Tibial nerve (tissue), 4 donors: ENCODE measurements at regions not wholly inside any gene's neighbourhood (a gene's known extent, or its start where the extent isn't known, plus 50 kb on each side); places are given as distances from the start of the nearest gene placed in this dataset.

Experiments
- DNase-seq, 2 donors: peaks; one replicate each; pipeline ENCODE4 v3.0.0-alpha.2; 2019; ENCODE audit warnings: low spot score in 2 of 2
- H3K27ac ChIP-seq, 4 donors: fragments of 200-600 bp; sonication (generic) in 3 of 4; one replicate each; pipeline ENCODE4 v1.5.1; 2017 to 2019; ENCODE audit warnings: mild to moderate bottlenecking in 1 of 4
- H3K27me3 ChIP-seq, 2 donors: fragments of 200-600 bp; sonication (generic) in 1 of 2; one replicate each; pipeline versions ENCODE4 v1.5.1 to v1.6.0; 2017 to 2019
- H3K36me3 ChIP-seq, 3 donors: fragments of 200-600 bp; sonication (generic); one replicate each; pipeline ENCODE4 v1.5.1; 2018 to 2019
- H3K4me1 ChIP-seq, 4 donors: fragments of 200-600 bp; sonication (generic) in 3 of 4; one replicate each; pipeline ENCODE4 v1.5.1; 2017 to 2019
- H3K4me3 ChIP-seq, 4 donors: fragments of 200-600 bp; sonication (generic) in 3 of 4; one replicate each; pipeline ENCODE4 v1.5.1; 2017 to 2019; ENCODE audit warnings: mild to moderate bottlenecking in 1 of 4, moderate library complexity in 1 of 4
- H3K9me3 ChIP-seq, 4 donors: fragments of 200-600 bp; sonication (generic) in 3 of 4; one replicate each; pipeline ENCODE4 v1.5.1; 2017 to 2019
- CTCF ChIP-seq, 5 experiments: fragments of 200-600 bp in 3 of 5; fragments of 450-650 bp in 2 of 5; sonication (generic) in 3 of 5; IDR thresholded peaks; one replicate each; pipeline ENCODE4 v1.5.1; 2016 to 2019; ENCODE audit warnings: antibody characterized with exemption in 5 of 5, mild to moderate bottlenecking in 3 of 5, moderate library complexity in 2 of 5
- EP300 ChIP-seq, 2 donors: sonication (generic); formaldehyde crosslinking; IDR thresholded peaks; one replicate each; pipeline ENCODE4 v1.6.1; 2017; ENCODE audit warnings: antibody characterized with exemption in 2 of 2, mild to moderate bottlenecking in 1 of 2
- POLR2A ChIP-seq, 2 donors: fragments of 450-650 bp; IDR thresholded peaks; one replicate each; pipeline ENCODE4 v1.6.1; 2017; ENCODE audit warnings: antibody characterized with exemption in 2 of 2, mild to moderate bottlenecking in 2 of 2, moderate library complexity in 2 of 2
- WGBS, 2 donors: methylation state at CpG; one replicate each; pipeline ENCODE4 v1.1.5; 2018; 5-methylcytosine and 5-hydroxymethylcytosine counted together

GRCh38 chr5:143494162-143494561 lies 90.7 kb upstream of the NR3C1 start:
- TF ChIP-seq POLR2A (IDR thresholded peaks at IDR 0.05) (no peak), CTCF (IDR thresholded peaks at IDR 0.05) (no peak), EP300 (IDR thresholded peaks at IDR 0.05) (no peak)
- Histone ChIP-seq H3K27ac (no peak overlapping the region), H3K4me1 (peaks cover 0 to 11% (median 4%) of the 10 kb centered on the region in 4 donors), H3K27me3 (no peaks in the 10 kb centered on the region), H3K9me3 (no peaks in the 10 kb centered on the region), H3K4me3 (no peak overlapping the region), H3K36me3 (no peaks in the 10 kb centered on the region)
- WGBS, 2 donors = 96 to 97% methylated on average over 2 of the region's 2 CpGs
- DNase-seq = no peak

GRCh38 chr5:143492783-143493182 lies 89.3 kb upstream of the NR3C1 start:
- no peaks in the 10 kb centered on the region for H3K9me3 ChIP-seq
- H3K36me3 ChIP-seq = no peaks in the 10 kb centered on the region
- H3K27ac ChIP-seq = no peak overlapping the region
- no peaks in the 10 kb centered on the region for H3K27me3 ChIP-seq
- TF ChIP-seq CTCF (IDR thresholded peaks at IDR 0.05) (no peak), EP300 (IDR thresholded peaks at IDR 0.05) (no peak), POLR2A (IDR thresholded peaks at IDR 0.05) (no peak)
- H3K4me1 ChIP-seq = peaks cover 0 to 11% (median 4%) of the 10 kb centered on the region in 4 donors
- no peak overlapping the region for H3K4me3 ChIP-seq
- no peak for DNase-seq

- no peak overlapping the region for H3K4me3 ChIP-seq
- H3K27me3 ChIP-seq = no peaks in the 10 kb centered on the region
- H3K36me3 ChIP-seq = no peaks in the 10 kb centered on the region
- no peak for DNase-seq
- WGBS, 2 donors = 91 to 94% methylated on average over 3 of the region's 3 CpGs
- peaks cover 0 to 11% (median 4%) of the 10 kb centered on the region in 4 donors for H3K4me1 ChIP-seq
- no peak overlapping the region for H3K27ac ChIP-seq
- H3K9me3 ChIP-seq = no peaks in the 10 kb centered on the region
- no peak for TF ChIP-seq CTCF (IDR thresholded peaks at IDR 0.05)
- no peak for TF ChIP-seq POLR2A (IDR thresholded peaks at IDR 0.05)
- no peak for TF ChIP-seq EP300 (IDR thresholded peaks at IDR 0.05)
These were observed 88.2 kb upstream of the NR3C1 start for GRCh38 chr5:143491646-143492045.

GRCh38 chr5:143488381-143488780 lies 84.9 kb upstream of the NR3C1 start:
- TF ChIP-seq CTCF (IDR thresholded peaks at IDR 0.05) (no peak), POLR2A (IDR thresholded peaks at IDR 0.05) (no peak), EP300 (IDR thresholded peaks at IDR 0.05) (no peak)
- Histone ChIP-seq H3K27ac (no peak overlapping the region), H3K4me3 (no peak overlapping the region), H3K9me3 (no peaks in the 10 kb centered on the region), H3K27me3 (no peaks in the 10 kb centered on the region), H3K36me3 (no peaks in the 10 kb centered on the region), H3K4me1 (no peaks in the 10 kb centered on the region)
- no peak for DNase-seq
- WGBS, 2 donors = 71 to 77% methylated on average over 3 of the region's 3 CpGs

GRCh38 chr5:143484601-143485000 lies 81.1 kb upstream of the NR3C1 start:
- Histone ChIP-seq H3K27ac (no peak overlapping the region), H3K27me3 (no peaks in the 10 kb centered on the region), H3K36me3 (no peaks in the 10 kb centered on the region), H3K9me3 (no peaks in the 10 kb centered on the region), H3K4me1 (peaks cover 0 to 8% (median 0%) of the 10 kb centered on the region in 4 donors), H3K4me3 (no peak overlapping the region)
- no peak for DNase-seq
- WGBS, 2 donors = 51 to 55% methylated on average over 1 of the region's 1 CpG
- TF ChIP-seq CTCF (IDR thresholded peaks at IDR 0.05) = no peak
- no peak for TF ChIP-seq POLR2A (IDR thresholded peaks at IDR 0.05)
- TF ChIP-seq EP300 (IDR thresholded peaks at IDR 0.05) = no peak
